Mesenchymal stem cell (in vitro differentiated cells and primary cell): ENCODE measurements at regions not wholly inside any gene's neighbourhood (a gene's known extent, or its start where the extent isn't known, plus 50 kb on each side); places are given as distances from the start of the nearest gene placed in this dataset. TPM values are rescaled to one million over a fixed set of nuclear protein-coding genes. Genes with fewer than 3 reads are reported as not detected.

ENCODE experiments used
- small RNA-seq: library from polyadenylated mRNA; stranded (forward); fragments of <200 nt; extraction: miRNeasy Mini kit (QIAGEN cat#:217004); gene quantifications from one replicate; pipeline ENCODE3, GENCODE V24; 2013; ENCODE audit warnings: low read depth

Small RNA genes in the stretch of these regions (small RNA-seq; reads per million reads assigned to genes)
- not detected for gene RNU6-974P
